ENCODE measurements at regions not wholly inside any gene's neighbourhood (a gene's known extent, or its start where the extent isn't known, plus 50 kb on each side); places are given as distances from the start of the nearest gene placed in this dataset.
"Not testable (repeated sequence)": the region's sequence is repeated elsewhere in the genome, so short reads cannot be mapped to it uniquely, and the experiment has no call there.

DNA sequence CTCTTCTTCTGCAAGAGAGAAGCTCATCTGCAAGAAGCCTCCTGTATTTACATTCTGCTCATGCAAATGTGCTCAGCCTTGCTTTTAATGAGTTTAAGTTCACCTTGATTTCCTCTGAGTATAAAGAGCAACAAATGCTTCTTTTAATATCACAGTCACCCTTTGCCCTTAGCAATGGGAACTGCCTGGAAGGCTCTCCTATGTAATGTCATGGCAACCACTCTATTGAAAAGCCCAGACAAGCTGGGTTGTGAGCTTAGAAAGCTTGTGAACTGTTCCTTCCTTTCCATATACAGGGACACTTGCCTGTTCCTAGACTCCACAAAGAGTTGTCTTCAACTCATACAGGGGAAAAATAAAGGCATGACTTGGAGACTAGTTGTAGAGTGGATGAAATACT lies 208.1 kb downstream of the ATP6V0E2 start:
- H3K4me3 ChIP-seq (ENCODE audit: low read length); ATAC-seq; H3K9me3 ChIP-seq (ENCODE audit: control insufficient read depth, low read length); DNase-seq; intact Hi-C loops (cut with DNase I); H3K27me3 ChIP-seq (ENCODE audit: control insufficient read depth, insufficient read depth); H3K4me1 ChIP-seq (ENCODE audit: control insufficient read depth, insufficient read depth, low read length); H3K27ac ChIP-seq (ENCODE audit: low read length): not testable (repeated sequence)

DNA sequence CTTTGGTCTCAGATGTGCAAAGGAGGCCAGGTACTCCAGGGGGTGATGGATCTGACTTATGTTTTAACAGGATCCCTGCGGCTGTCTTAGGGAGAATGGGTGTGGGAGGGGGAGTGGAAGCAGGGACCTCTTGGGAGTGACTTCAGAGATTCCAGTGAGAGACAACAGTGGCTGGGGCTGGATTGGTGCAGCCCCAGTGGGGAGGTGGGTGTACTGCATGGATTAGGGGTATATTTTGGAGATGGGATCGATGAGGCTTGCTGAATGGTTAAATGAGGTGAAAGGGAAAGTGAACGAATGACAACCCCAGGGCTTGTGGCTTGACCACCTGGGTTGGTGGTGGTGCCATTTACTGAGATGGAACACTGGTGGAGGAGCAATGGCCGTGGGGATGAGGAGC lies 211.0 kb downstream of the ATP6V0E2 start:
- intact Hi-C loops (cut with DNase I); ATAC-seq; H3K27ac ChIP-seq (ENCODE audit: low read length); DNase-seq; H3K4me3 ChIP-seq (ENCODE audit: low read length); H3K27me3 ChIP-seq (ENCODE audit: control insufficient read depth, insufficient read depth); H3K4me1 ChIP-seq (ENCODE audit: control insufficient read depth, insufficient read depth, low read length); H3K9me3 ChIP-seq (ENCODE audit: control insufficient read depth, low read length): not testable (repeated sequence)
- WGBS, result 79% methylated on average over 4 of the region's 4 CpGs

- DNase-seq (peak in 1 of 3 donors; percentile 35), ATAC-seq (peak in 1 of 2 donors; percentile 48)
- H3K27ac ChIP-seq (ENCODE audit: low read length); H3K27me3 ChIP-seq (ENCODE audit: control insufficient read depth, insufficient read depth); H3K4me1 ChIP-seq (ENCODE audit: control insufficient read depth, insufficient read depth, low read length); H3K9me3 ChIP-seq (ENCODE audit: control insufficient read depth, low read length); intact Hi-C loops (cut with DNase I); H3K4me3 ChIP-seq (ENCODE audit: low read length): not testable (repeated sequence)
- WGBS, result 64% methylated on average over 4 of the region's 4 CpGs
These were observed 213.7 kb downstream of the ATP6V0E2 start for GRCh38 chr7:150087478-150087877.

GRCh38 chr7:150089139-150089538 lies 215.4 kb downstream of the ATP6V0E2 start:
- H3K9me3 ChIP-seq (ENCODE audit: control insufficient read depth, low read length); H3K4me1 ChIP-seq (ENCODE audit: control insufficient read depth, insufficient read depth, low read length); H3K27me3 ChIP-seq (ENCODE audit: control insufficient read depth, insufficient read depth); DNase-seq; H3K4me3 ChIP-seq (ENCODE audit: low read length); intact Hi-C loops (cut with DNase I); H3K27ac ChIP-seq (ENCODE audit: low read length); ATAC-seq: not testable (repeated sequence)
- WGBS, result 23% methylated on average over 1 of the region's 1 CpG

GRCh38 chr7:150090776-150091175 lies 217.0 kb downstream of the ATP6V0E2 start:
- H3K4me1 ChIP-seq (ENCODE audit: control insufficient read depth, insufficient read depth, low read length); intact Hi-C loops (cut with DNase I); DNase-seq; H3K4me3 ChIP-seq (ENCODE audit: low read length); ATAC-seq; H3K27me3 ChIP-seq (ENCODE audit: control insufficient read depth, insufficient read depth); H3K27ac ChIP-seq (ENCODE audit: low read length); H3K9me3 ChIP-seq (ENCODE audit: control insufficient read depth, low read length): not testable (repeated sequence)
- WGBS, result 59% methylated on average over 3 of the region's 3 CpGs

- ATAC-seq; H3K27me3 ChIP-seq (ENCODE audit: control insufficient read depth, insufficient read depth); H3K4me1 ChIP-seq (ENCODE audit: control insufficient read depth, insufficient read depth, low read length); DNase-seq; H3K4me3 ChIP-seq (ENCODE audit: low read length); intact Hi-C loops (cut with DNase I); H3K9me3 ChIP-seq (ENCODE audit: control insufficient read depth, low read length); H3K27ac ChIP-seq (ENCODE audit: low read length): not testable (repeated sequence)
- 38% methylated on average over 6 of the region's 6 CpGs for WGBS
These were observed 220.1 kb downstream of the ATP6V0E2 start for GRCh38 chr7:150093897-150094296.

DNA sequence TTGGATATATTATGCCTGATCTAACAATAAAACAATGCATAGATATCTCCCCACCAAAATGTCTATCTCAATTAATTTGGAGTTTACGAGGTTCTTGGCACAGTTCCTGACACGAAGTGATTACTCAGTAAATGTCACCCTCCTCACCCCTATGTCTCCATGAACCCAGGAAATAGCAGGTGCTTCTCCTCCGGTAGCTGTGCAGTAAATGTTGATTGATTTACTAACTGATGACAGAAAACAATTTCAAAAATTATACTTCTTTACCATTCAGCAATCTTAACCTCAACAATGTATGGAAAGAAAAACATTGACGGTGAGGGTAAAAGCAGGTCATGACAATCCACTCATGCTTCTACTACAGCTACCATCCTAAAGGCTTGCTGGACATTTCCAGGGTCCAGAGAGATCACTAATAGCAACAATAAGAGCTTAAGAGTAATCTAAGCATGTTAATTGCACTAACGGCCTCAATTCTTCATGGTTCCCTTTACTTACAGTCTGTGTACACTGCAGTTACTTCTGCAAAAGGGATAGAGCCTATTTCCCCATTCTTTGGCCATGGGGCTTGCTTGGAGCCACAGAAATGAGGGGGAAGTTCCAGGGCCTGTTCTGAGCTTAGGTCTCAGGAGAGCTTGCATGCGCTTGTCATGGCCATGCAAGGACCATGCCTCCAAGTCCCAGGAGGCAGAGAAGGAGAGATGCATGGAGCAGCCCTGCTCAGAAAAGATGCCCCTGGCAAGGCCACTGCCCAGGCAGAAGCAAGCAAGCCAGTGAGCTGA lies 222.6 kb downstream of the ATP6V0E2 start:
- DNase-seq; H3K9me3 ChIP-seq (ENCODE audit: control insufficient read depth, low read length); intact Hi-C loops (cut with DNase I); H3K4me3 ChIP-seq (ENCODE audit: low read length); H3K27ac ChIP-seq (ENCODE audit: low read length); H3K4me1 ChIP-seq (ENCODE audit: control insufficient read depth, insufficient read depth, low read length); H3K27me3 ChIP-seq (ENCODE audit: control insufficient read depth, insufficient read depth): not testable (repeated sequence)
- WGBS, result 53% methylated on average over 6 of the region's 6 CpGs
- peak in 1 of 2 donors; percentile 56 for ATAC-seq

DNA sequence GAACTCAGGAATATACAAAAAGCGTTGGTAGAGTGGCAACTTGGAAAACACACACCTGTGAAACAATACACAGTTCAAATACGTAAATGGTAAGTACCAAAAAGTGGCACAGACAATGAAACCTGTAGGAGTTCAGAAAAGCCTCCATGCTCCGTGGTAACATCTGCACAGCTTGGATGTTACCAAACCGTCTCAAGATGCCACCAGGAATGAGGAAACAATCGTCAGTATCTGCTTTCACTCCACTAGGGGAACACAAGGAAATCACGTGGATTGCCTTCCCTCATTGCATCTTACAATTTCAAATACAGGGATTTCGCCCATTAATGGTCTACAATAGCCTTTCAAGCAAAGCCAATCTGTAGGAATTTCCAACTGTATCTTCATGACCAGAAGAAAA lies 224.6 kb upstream of the LRRC61 start:
- ATAC-seq; DNase-seq; H3K4me1 ChIP-seq (ENCODE audit: control insufficient read depth, insufficient read depth, low read length); H3K9me3 ChIP-seq (ENCODE audit: control insufficient read depth, low read length); intact Hi-C loops (cut with DNase I); H3K27ac ChIP-seq (ENCODE audit: low read length); H3K4me3 ChIP-seq (ENCODE audit: low read length); H3K27me3 ChIP-seq (ENCODE audit: control insufficient read depth, insufficient read depth): not testable (repeated sequence)
- WGBS, result 70% methylated on average over 6 of the region's 7 CpGs

DNA sequence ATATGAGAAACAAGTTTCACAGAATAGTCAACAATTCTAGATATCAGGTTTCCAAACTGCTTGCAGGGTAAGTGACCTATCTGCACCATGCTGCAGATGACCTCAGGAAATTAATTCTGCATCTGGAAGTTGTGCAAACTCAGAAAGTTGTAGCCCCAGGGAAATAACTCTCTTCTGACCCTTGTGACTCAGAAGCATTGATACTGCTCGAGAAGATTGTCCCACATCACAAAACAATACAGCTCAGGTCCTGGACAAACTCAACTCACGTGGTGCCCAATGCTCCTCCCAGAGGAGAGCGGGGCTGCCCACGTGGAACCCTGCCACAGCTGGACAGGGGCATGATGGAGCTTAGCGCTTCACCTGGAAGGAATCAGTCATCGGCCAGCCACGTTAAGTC lies 221.9 kb upstream of the LRRC61 start:
- DNase-seq; H3K27me3 ChIP-seq (ENCODE audit: control insufficient read depth, insufficient read depth); intact Hi-C loops (cut with DNase I); H3K4me1 ChIP-seq (ENCODE audit: control insufficient read depth, insufficient read depth, low read length); H3K27ac ChIP-seq (ENCODE audit: low read length); H3K9me3 ChIP-seq (ENCODE audit: control insufficient read depth, low read length); ATAC-seq; H3K4me3 ChIP-seq (ENCODE audit: low read length): not testable (repeated sequence)
- WGBS, result 62% methylated on average over 7 of the region's 7 CpGs

GRCh38 chr7:150107283-150107682 lies 215.9 kb upstream of the LRRC61 start:
- H3K4me3 ChIP-seq (ENCODE audit: low read length); H3K27me3 ChIP-seq (ENCODE audit: control insufficient read depth, insufficient read depth); H3K9me3 ChIP-seq (ENCODE audit: control insufficient read depth, low read length); ATAC-seq; H3K27ac ChIP-seq (ENCODE audit: low read length); intact Hi-C loops (cut with DNase I); H3K4me1 ChIP-seq (ENCODE audit: control insufficient read depth, insufficient read depth, low read length); DNase-seq: not testable (repeated sequence)
- 90% methylated on average over 1 of the region's 1 CpG for WGBS

DNA sequence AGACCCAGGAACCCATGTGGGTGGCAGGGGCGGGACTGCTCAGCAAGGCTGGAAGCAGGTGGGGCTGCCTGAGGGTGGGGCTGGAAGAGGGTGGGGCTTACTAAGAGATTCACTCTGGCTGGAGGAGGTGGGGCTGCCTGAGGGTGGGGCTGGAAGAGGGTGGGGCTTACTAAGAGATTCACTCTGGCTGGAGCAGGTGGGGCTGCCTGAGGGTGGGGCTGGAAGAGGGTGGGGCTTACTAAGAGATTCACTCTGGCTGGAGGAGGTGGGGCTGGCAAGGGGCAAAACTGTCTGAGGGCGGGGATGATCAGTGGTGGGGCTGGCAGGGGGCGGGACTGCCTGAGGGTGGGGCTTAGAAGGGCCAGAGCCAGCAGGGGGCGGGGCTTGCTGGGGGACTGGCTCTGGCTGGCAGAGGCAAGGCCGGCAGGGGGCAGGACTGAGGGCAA lies 212.8 kb upstream of the LRRC61 start:
- ATAC-seq, result peak; percentile 51 to 66
- intact Hi-C loops (cut with DNase I); H3K27ac ChIP-seq (ENCODE audit: low read length); H3K4me3 ChIP-seq (ENCODE audit: low read length); H3K4me1 ChIP-seq (ENCODE audit: control insufficient read depth, insufficient read depth, low read length); H3K9me3 ChIP-seq (ENCODE audit: control insufficient read depth, low read length); H3K27me3 ChIP-seq (ENCODE audit: control insufficient read depth, insufficient read depth): not testable (repeated sequence)
- DNase-seq, result peak in 1 of 3 donors; percentile 18
- 46% methylated on average over 4 of the region's 5 CpGs for WGBS
